Osteoblast (primary cell): ENCODE measurements at regions not wholly inside any gene's neighbourhood (a gene's known extent, or its start where the extent isn't known, plus 50 kb on each side); places are given as distances from the start of the nearest gene placed in this dataset.

ENCODE experiments used
- DNase-seq: peaks from one replicate; pipeline ENCODE4 v3.0.0; 2011; ENCODE audit warnings: low spot score, mixed read lengths; ENCODE audit not compliant: insufficient read length; ENCODE audit errors: missing footprints
- H2AFZ ChIP-seq: 2 replicates; pipeline ENCODE4 v1.6.0; 2011; ENCODE audit warnings: mild to moderate bottlenecking, low read length
- H3K27ac ChIP-seq: 2 replicates; pipeline ENCODE4 v1.5.1; 2011; ENCODE audit warnings: mild to moderate bottlenecking, low read depth, low read length, moderate library complexity
- H3K27me3 ChIP-seq: 2 replicates; pipeline ENCODE4 v1.6.0; 2012; ENCODE audit warnings: mild to moderate bottlenecking, control low read depth, inconsistent platforms, low read length, moderate library complexity; ENCODE audit not compliant: insufficient read depth
- H3K36me3 ChIP-seq: 2 replicates; pipeline ENCODE4 v1.5.1; 2011; ENCODE audit warnings: mild to moderate bottlenecking, low read length, control low read depth, moderate library complexity; ENCODE audit not compliant: insufficient read depth
- H3K4me1 ChIP-seq: 2 replicates; pipeline ENCODE4 v1.5.1; 2011; ENCODE audit warnings: mild to moderate bottlenecking, low read length, control low read depth, moderate library complexity; ENCODE audit not compliant: insufficient read depth
- H3K4me2 ChIP-seq: 2 replicates; pipeline ENCODE4 v1.6.0; 2011; ENCODE audit warnings: mild to moderate bottlenecking, low read length; ENCODE audit not compliant: insufficient read depth
- H3K4me3 ChIP-seq: fragments of 200-600 bp; sonication (generic); 3 replicates; pipeline ENCODE4 v1.5.1; 2012; ENCODE audit warnings: mild to moderate bottlenecking, low read length, inconsistent platforms; ENCODE audit not compliant: insufficient read depth
- H3K79me2 ChIP-seq: 2 replicates; pipeline ENCODE4 v1.6.0; 2012; ENCODE audit warnings: mild to moderate bottlenecking, low read length, control low read depth, inconsistent platforms; ENCODE audit not compliant: insufficient read depth
- H3K9me3 ChIP-seq: 2 replicates; pipeline ENCODE4 v1.5.1; 2011; ENCODE audit warnings: low read depth, low read length, control low read depth
- H4K20me1 ChIP-seq: 2 replicates; pipeline ENCODE4 v1.6.0; 2012; ENCODE audit warnings: mild to moderate bottlenecking, low read length, control low read depth; ENCODE audit not compliant: insufficient read depth
- CTCF ChIP-seq: IDR thresholded peaks from 2 replicates; pipeline ENCODE4 v1.5.1; 2011; ENCODE audit warnings: mild to moderate bottlenecking, low read depth, low read length, moderate library complexity; ENCODE audit errors: extremely low read depth

GRCh38 chr4:16995451-16995850 lies 97.0 kb upstream of the LDB2 start:
- no peak overlapping the region for H3K27ac ChIP-seq
- no peaks in the 10 kb centered on the region for H3K4me1 ChIP-seq
- no peak for DNase-seq
- no peaks in the 10 kb centered on the region for H4K20me1 ChIP-seq
- H3K79me2 ChIP-seq = no peaks in the 10 kb centered on the region
- H3K27me3 ChIP-seq = no peaks in the 10 kb centered on the region
- H3K36me3 ChIP-seq = no peaks in the 10 kb centered on the region
- no peak overlapping the region for H3K4me3 ChIP-seq
- no peak overlapping the region for H3K4me2 ChIP-seq
- no peaks in the 10 kb centered on the region for H3K9me3 ChIP-seq
- no peak for TF ChIP-seq CTCF
- H2AFZ ChIP-seq = no peak overlapping the region

GRCh38 chr4:16993956-16994840 lies 95.8 kb upstream of the LDB2 start:
- Histone ChIP-seq H3K4me2 (no peak overlapping the region), H3K79me2 (no peaks in the 10 kb centered on the region), H3K36me3 (no peaks in the 10 kb centered on the region), H3K4me3 (no peak overlapping the region), H3K27me3 (no peaks in the 10 kb centered on the region), H2AFZ (no peak overlapping the region), H3K9me3 (no peaks in the 10 kb centered on the region), H4K20me1 (no peaks in the 10 kb centered on the region), H3K27ac (no peak overlapping the region), H3K4me1 (no peaks in the 10 kb centered on the region)
- DNase-seq = no peak
- no peak for TF ChIP-seq CTCF

GRCh38 chr4:16992566-16993225 lies 94.3 kb upstream of the LDB2 start:
- H3K79me2 ChIP-seq = no peaks in the 10 kb centered on the region
- no peaks in the 10 kb centered on the region for H4K20me1 ChIP-seq
- no peak overlapping the region for H3K4me3 ChIP-seq
- H2AFZ ChIP-seq = no peak overlapping the region
- no peak for TF ChIP-seq CTCF
- no peaks in the 10 kb centered on the region for H3K9me3 ChIP-seq
- no peak for DNase-seq
- no peak overlapping the region for H3K27ac ChIP-seq
- no peaks in the 10 kb centered on the region for H3K4me1 ChIP-seq
- no peaks in the 10 kb centered on the region for H3K27me3 ChIP-seq
- H3K36me3 ChIP-seq = no peaks in the 10 kb centered on the region
- no peak overlapping the region for H3K4me2 ChIP-seq

- Histone ChIP-seq H3K9me3 (no peaks in the 10 kb centered on the region), H4K20me1 (no peaks in the 10 kb centered on the region), H3K27me3 (no peaks in the 10 kb centered on the region), H3K4me1 (no peaks in the 10 kb centered on the region), H3K4me3 (no peak overlapping the region), H3K36me3 (no peaks in the 10 kb centered on the region), H2AFZ (no peak overlapping the region), H3K79me2 (no peaks in the 10 kb centered on the region), H3K27ac (no peak overlapping the region), H3K4me2 (no peak overlapping the region)
- DNase-seq = no peak
- no peak for TF ChIP-seq CTCF
Observed at GRCh38 chr4:16991450-16991849, 93.0 kb upstream of the LDB2 start.
